ENCODE measurements at regions not wholly inside any gene's neighbourhood (a gene's known extent, or its start where the extent isn't known, plus 50 kb on each side); places are given as distances from the start of the nearest gene placed in this dataset.

DNA sequence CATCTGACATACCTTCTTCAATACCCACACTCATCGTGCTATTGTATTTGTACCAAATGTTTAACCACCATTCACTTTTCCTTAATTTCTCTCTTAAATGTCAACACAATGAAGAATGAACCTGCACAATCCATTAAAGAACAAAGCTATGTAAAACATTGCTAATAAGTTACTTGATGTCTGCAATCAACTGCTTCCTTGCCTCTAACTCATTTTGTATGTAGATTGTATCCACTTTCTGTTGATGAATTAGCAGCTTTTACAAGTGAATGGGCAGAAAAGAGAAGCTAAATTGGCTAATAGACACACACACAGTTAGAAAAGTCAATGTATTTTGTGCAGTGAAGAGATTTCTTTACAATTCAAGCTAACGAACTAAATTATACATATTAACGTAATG lies 212.5 kb upstream of the NDST3 start:
- Mint-ChIP-seq H3K27ac (ENCODE audit: unreplicated experiment) (no peak overlapping the region), H3K27me3 (ENCODE audit: insufficient read depth, unreplicated experiment) (no peaks in the 10 kb centered on the region), H3K9me3 (ENCODE audit: unreplicated experiment) (no peaks in the 10 kb centered on the region), H3K4me1 (ENCODE audit: low read depth, unreplicated experiment) (no peaks in the 10 kb centered on the region), H3K36me3 (ENCODE audit: insufficient read depth, unreplicated experiment) (no peaks in the 10 kb centered on the region), H3K4me3 (ENCODE audit: unreplicated experiment) (no peak overlapping the region)
- TF ChIP-seq, protein P1, sequence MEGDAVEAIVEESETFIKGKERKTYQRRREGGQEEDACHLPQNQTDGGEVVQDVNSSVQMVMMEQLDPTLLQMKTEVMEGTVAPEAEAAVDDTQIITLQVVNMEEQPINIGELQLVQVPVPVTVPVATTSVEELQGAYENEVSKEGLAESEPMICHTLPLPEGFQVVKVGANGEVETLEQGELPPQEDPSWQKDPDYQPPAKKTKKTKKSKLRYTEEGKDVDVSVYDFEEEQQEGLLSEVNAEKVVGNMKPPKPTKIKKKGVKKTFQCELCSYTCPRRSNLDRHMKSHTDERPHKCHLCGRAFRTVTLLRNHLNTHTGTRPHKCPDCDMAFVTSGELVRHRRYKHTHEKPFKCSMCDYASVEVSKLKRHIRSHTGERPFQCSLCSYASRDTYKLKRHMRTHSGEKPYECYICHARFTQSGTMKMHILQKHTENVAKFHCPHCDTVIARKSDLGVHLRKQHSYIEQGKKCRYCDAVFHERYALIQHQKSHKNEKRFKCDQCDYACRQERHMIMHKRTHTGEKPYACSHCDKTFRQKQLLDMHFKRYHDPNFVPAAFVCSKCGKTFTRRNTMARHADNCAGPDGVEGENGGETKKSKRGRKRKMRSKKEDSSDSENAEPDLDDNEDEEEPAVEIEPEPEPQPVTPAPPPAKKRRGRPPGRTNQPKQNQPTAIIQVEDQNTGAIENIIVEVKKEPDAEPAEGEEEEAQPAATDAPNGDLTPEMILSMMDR (IDR thresholded peaks at IDR 0.05; ENCODE audit: insufficient read depth in 1 of 2, low read depth in 1 of 2, low read length in 1 of 2, severe bottlenecking in 1 of 2, unreplicated experiment in 1 of 2), result no peak
- ChIA-PET CTCF (no interaction called here), POLR2A (no interaction called here)
- intact Hi-C loops (cut with micrococcal nuclease; ENCODE audit: unreplicated experiment), result no loop called here
- H3K4me3 ChIP-seq (ENCODE audit: low read depth, low read length), result no peak overlapping the region
- H3K27me3 ChIP-seq (replicated peaks; ENCODE audit: control insufficient read depth, insufficient read depth, low read length), result no peaks in the 10 kb centered on the region
- no peaks in the 10 kb centered on the region for H3K4me1 ChIP-seq
- no peak for DNase-seq
- no peaks in the 10 kb centered on the region for H3K9me3 ChIP-seq
- no TSS peak for BruUV-seq (replicated peaks)
- H3K36me3 ChIP-seq (ENCODE audit: control insufficient read depth, insufficient read depth, low read length), result no peaks in the 10 kb centered on the region

DNA sequence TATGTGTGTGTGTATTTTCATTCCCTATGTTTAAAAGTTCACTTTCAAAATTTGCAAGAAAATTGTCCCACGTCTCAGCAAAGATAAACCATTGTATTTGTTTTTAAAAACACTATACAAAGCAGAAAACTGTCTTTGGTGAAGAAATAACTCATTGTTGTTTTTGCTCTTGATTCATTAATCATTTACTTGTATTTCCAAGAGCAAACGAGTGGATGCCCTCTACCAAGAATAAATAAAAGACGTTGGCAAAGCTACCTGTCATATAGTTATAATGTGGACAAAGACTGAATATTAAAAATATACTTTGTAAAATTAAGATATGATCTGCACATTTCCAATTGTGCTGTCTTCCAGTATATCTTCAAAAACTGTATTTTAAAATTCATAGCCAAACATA lies 210.9 kb upstream of the NDST3 start:
- TF ChIP-seq, protein P1 (IDR thresholded peaks at IDR 0.05; ENCODE audit: insufficient read depth in 1 of 2, low read depth in 1 of 2, low read length in 1 of 2, severe bottlenecking in 1 of 2, unreplicated experiment in 1 of 2), result no peak
- CTCF ChIA-PET, result no interaction called here
- Histone ChIP-seq H3K36me3 (ENCODE audit: control insufficient read depth, insufficient read depth, low read length) (no peaks in the 10 kb centered on the region), H3K27me3 (replicated peaks; ENCODE audit: control insufficient read depth, insufficient read depth, low read length) (no peaks in the 10 kb centered on the region), H3K9me3 (no peaks in the 10 kb centered on the region), H3K4me3 (ENCODE audit: low read depth, low read length) (no peak overlapping the region), H3K4me1 (no peaks in the 10 kb centered on the region)
- Mint-ChIP-seq H3K9me3 (ENCODE audit: unreplicated experiment) (no peaks in the 10 kb centered on the region), H3K36me3 (ENCODE audit: insufficient read depth, unreplicated experiment) (no peaks in the 10 kb centered on the region), H3K27me3 (ENCODE audit: insufficient read depth, unreplicated experiment) (no peaks in the 10 kb centered on the region), H3K4me3 (ENCODE audit: unreplicated experiment) (no peak overlapping the region), H3K4me1 (ENCODE audit: low read depth, unreplicated experiment) (no peaks in the 10 kb centered on the region), H3K27ac (ENCODE audit: unreplicated experiment) (no peak overlapping the region)
- intact Hi-C loops (cut with micrococcal nuclease; ENCODE audit: unreplicated experiment), result no loop called here
- BruUV-seq (replicated peaks), result no TSS peak
- DNase-seq, result no peak
- POLR2A ChIA-PET, result no interaction called here

DNA sequence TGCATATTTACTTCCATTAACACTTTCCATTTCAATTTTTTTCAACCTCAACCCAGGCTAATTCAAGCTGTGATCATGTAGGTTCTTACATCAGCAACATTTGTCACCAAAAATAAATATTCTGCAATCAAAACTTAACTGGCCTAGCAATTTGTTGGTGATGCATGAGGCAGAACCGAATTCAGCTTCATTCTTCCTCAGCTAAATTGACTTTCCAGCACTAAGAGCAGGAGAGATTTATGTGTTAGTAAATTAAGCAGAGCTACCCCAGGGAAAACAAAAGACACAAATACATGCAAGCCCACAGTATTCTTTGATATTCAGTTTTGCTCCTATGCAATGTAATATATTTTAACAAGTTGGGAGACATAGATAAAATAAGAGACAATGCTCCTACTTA lies 208.7 kb upstream of the NDST3 start:
- no peaks in the 10 kb centered on the region for H3K36me3 ChIP-seq (ENCODE audit: control insufficient read depth, insufficient read depth, low read length)
- no peaks in the 10 kb centered on the region for H3K27me3 Mint-ChIP-seq (ENCODE audit: insufficient read depth, unreplicated experiment)
- H3K9me3 Mint-ChIP-seq (ENCODE audit: unreplicated experiment), result no peaks in the 10 kb centered on the region
- CTCF ChIA-PET, result no interaction called here
- no peaks in the 10 kb centered on the region for H3K27me3 ChIP-seq (replicated peaks; ENCODE audit: control insufficient read depth, insufficient read depth, low read length)
- TF ChIP-seq, protein P1 (IDR thresholded peaks at IDR 0.05; ENCODE audit: insufficient read depth in 1 of 2, low read depth in 1 of 2, low read length in 1 of 2, severe bottlenecking in 1 of 2, unreplicated experiment in 1 of 2), result no peak
- H3K9me3 ChIP-seq, result no peaks in the 10 kb centered on the region
- no peaks in the 10 kb centered on the region for H3K4me1 Mint-ChIP-seq (ENCODE audit: low read depth, unreplicated experiment)
- no peaks in the 10 kb centered on the region for H3K4me1 ChIP-seq
- no peak overlapping the region for H3K4me3 ChIP-seq (ENCODE audit: low read depth, low read length)
- DNase-seq, result no peak
- BruUV-seq (replicated peaks), result no TSS peak
- intact Hi-C loops (cut with micrococcal nuclease; ENCODE audit: unreplicated experiment), result no loop called here
- POLR2A ChIA-PET, result no interaction called here
- no peak overlapping the region for H3K27ac Mint-ChIP-seq (ENCODE audit: unreplicated experiment)
- H3K4me3 Mint-ChIP-seq (ENCODE audit: unreplicated experiment), result no peak overlapping the region
- H3K36me3 Mint-ChIP-seq (ENCODE audit: insufficient read depth, unreplicated experiment), result no peaks in the 10 kb centered on the region
